Vagina (tissue), 2 donors: ENCODE measurements at regions not wholly inside any gene's neighbourhood (a gene's known extent, or its start where the extent isn't known, plus 50 kb on each side); places are given as distances from the start of the nearest gene placed in this dataset.
"Not testable (repeated sequence)": the region's sequence is repeated elsewhere in the genome, so short reads cannot be mapped to it uniquely, and the experiment has no call there.

Experiments used
- DNase-seq, 2 donors: peaks; one replicate each; pipeline ENCODE4 v3.0.0-alpha.2; 2017; ENCODE audit errors: extremely low spot score in 2 of 2
- H3K27ac ChIP-seq: fragments of 200-600 bp; sonication (generic); one replicate; pipeline ENCODE4 v1.5.1; 2019
- H3K27me3 ChIP-seq: fragments of 200-600 bp; sonication (generic); one replicate; pipeline ENCODE4 v1.5.1; 2019
- H3K36me3 ChIP-seq, 2 donors: fragments of 200-600 bp; sonication (generic); one replicate each; pipeline ENCODE4 v1.5.1; 2017 to 2019
- H3K4me1 ChIP-seq: fragments of 200-600 bp; sonication (generic); one replicate; pipeline ENCODE4 v1.5.1; 2019
- H3K4me3 ChIP-seq, 2 donors: fragments of 200-600 bp; sonication (generic); 1 replicate in 1 of 2; 2 replicates in 1 of 2; pipeline ENCODE4 v1.5.1; 2016 to 2019
- H3K9me3 ChIP-seq: fragments of 200-600 bp; sonication (generic); one replicate; pipeline ENCODE4 v1.5.1; 2019
- POLR2A ChIP-seq, 2 donors: fragments of 450-650 bp; IDR thresholded peaks; one replicate each; pipeline ENCODE4 v1.6.1; 2017; ENCODE audit warnings: antibody characterized with exemption in 2 of 2, mild to moderate bottlenecking in 2 of 2, moderate library complexity in 2 of 2
- POLR2AphosphoS5 ChIP-seq, 2 donors: sonication (generic); formaldehyde crosslinking; IDR thresholded peaks; one replicate each; pipeline ENCODE4 v1.9.0; 2017; ENCODE audit warnings: antibody characterized with exemption in 2 of 2, mild to moderate bottlenecking in 2 of 2, low read depth in 1 of 2; ENCODE audit not compliant: insufficient read depth in 1 of 2
- intact Hi-C: fragments of 100-400 bp; cut with DNase I; formaldehyde crosslinking; loops from one replicate; pipeline ENCODE4 v1.15.1; 2023
- TF ChIP-seq, protein P1 (sequence below), 3 experiments: fragments of 450-650 bp in 2 of 3; fragments of 200-600 bp in 1 of 3; sonication (generic) in 1 of 3; IDR thresholded peaks; one replicate each; pipeline ENCODE4 v1.5.1; 2017 to 2019; ENCODE audit warnings: antibody characterized with exemption in 3 of 3, mild to moderate bottlenecking in 2 of 3, moderate library complexity in 2 of 3

- H3K4me1 ChIP-seq: no peaks in the 10 kb centered on the region
- no peak for DNase-seq
- no peak for TF ChIP-seq POLR2A (IDR thresholded peaks at IDR 0.05)
- TF ChIP-seq, protein P1, sequence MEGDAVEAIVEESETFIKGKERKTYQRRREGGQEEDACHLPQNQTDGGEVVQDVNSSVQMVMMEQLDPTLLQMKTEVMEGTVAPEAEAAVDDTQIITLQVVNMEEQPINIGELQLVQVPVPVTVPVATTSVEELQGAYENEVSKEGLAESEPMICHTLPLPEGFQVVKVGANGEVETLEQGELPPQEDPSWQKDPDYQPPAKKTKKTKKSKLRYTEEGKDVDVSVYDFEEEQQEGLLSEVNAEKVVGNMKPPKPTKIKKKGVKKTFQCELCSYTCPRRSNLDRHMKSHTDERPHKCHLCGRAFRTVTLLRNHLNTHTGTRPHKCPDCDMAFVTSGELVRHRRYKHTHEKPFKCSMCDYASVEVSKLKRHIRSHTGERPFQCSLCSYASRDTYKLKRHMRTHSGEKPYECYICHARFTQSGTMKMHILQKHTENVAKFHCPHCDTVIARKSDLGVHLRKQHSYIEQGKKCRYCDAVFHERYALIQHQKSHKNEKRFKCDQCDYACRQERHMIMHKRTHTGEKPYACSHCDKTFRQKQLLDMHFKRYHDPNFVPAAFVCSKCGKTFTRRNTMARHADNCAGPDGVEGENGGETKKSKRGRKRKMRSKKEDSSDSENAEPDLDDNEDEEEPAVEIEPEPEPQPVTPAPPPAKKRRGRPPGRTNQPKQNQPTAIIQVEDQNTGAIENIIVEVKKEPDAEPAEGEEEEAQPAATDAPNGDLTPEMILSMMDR (IDR thresholded peaks at IDR 0.05): no peak
- no peak for TF ChIP-seq POLR2AphosphoS5 (IDR thresholded peaks at IDR 0.05; ENCODE audit: insufficient read depth in 1 of 2, low read depth in 1 of 2)
- H3K4me3 ChIP-seq: no peak overlapping the region
- no peak overlapping the region for H3K27ac ChIP-seq
- no peaks in the 10 kb centered on the region for H3K36me3 ChIP-seq
- no peaks in the 10 kb centered on the region for H3K9me3 ChIP-seq
- intact Hi-C loops: no loop called here
- H3K27me3 ChIP-seq: no peaks in the 10 kb centered on the region
These were observed 90.2 kb upstream of the FAM20C start for GRCh38 chr7:102047-102711.

- Histone ChIP-seq H3K4me3 (no peak overlapping the region), H3K27me3 (no peaks in the 10 kb centered on the region), H3K36me3 (no peaks in the 10 kb centered on the region), H3K9me3 (no peaks in the 10 kb centered on the region), H3K4me1 (no peaks in the 10 kb centered on the region), H3K27ac (no peak overlapping the region)
- no peak for DNase-seq
- intact Hi-C loops: no loop called here
- TF ChIP-seq POLR2A (IDR thresholded peaks at IDR 0.05) (no peak), POLR2AphosphoS5 (IDR thresholded peaks at IDR 0.05; ENCODE audit: insufficient read depth in 1 of 2, low read depth in 1 of 2) (no peak)
- TF ChIP-seq, protein P1 (IDR thresholded peaks at IDR 0.05): no peak
These were observed 89.7 kb upstream of the FAM20C start for GRCh38 chr7:102721-103120.

DNA sequence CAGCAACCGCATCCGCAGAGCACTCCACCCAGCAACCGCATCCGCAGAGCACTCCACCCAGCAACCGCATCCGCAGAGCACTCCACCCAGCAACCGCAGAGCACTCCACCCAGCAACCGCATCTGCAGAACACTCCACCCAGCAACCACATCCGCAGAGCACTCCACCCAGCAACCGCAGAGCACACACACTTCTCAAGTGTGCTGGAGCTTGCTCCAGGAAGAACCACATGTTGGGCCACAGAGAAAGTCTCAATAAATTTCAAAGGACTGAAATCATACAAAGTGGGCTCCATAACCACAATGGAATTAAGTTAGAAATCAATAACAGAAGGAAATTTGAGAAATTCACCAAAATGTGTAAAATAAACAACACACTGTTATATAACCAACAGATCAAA lies 88.4 kb upstream of the FAM20C start:
- intact Hi-C loops, DNase-seq: not testable (repeated sequence)

DNA sequence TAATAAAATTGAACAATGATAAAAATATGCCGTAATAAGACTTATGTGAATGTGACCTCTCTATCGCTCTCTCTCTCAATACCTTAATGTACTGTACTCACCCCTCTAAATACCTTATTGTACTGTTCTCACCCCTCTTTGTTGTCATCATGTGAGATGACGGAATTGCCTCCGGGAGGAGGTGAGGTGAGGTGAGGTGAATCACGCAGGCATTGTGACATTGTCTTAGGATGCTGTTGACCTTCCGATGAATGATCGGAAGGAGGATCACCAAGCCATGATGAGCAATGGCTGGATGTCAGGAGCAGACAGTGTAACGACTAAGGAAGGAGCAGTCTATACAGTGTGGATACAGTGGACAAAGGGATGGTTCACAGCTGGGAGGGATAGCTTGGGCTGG lies 87.4 kb upstream of the FAM20C start:
- Histone ChIP-seq H3K27ac (no peak overlapping the region), H3K4me3 (no peak overlapping the region), H3K4me1 (no peaks in the 10 kb centered on the region), H3K9me3 (no peaks in the 10 kb centered on the region), H3K27me3 (no peaks in the 10 kb centered on the region), H3K36me3 (no peaks in the 10 kb centered on the region)
- intact Hi-C loops: no loop called here
- no peak for TF ChIP-seq POLR2A (IDR thresholded peaks at IDR 0.05)
- TF ChIP-seq, protein P1 (IDR thresholded peaks at IDR 0.05): no peak
- no peak for TF ChIP-seq POLR2AphosphoS5 (IDR thresholded peaks at IDR 0.05; ENCODE audit: insufficient read depth in 1 of 2, low read depth in 1 of 2)
- DNase-seq: no peak

More for the DNA sequence above, 88.4 kb upstream of the FAM20C start:
- H3K4me1 ChIP-seq, H3K9me3 ChIP-seq, H3K36me3 ChIP-seq, H3K4me3 ChIP-seq, H3K27me3 ChIP-seq, H3K27ac ChIP-seq: not testable (repeated sequence)

GRCh38 chr7:106356-106755 lies 86.0 kb upstream of the FAM20C start:
- intact Hi-C loops: no loop called here
- no peaks in the 10 kb centered on the region for H3K36me3 ChIP-seq
- no peaks in the 10 kb centered on the region for H3K9me3 ChIP-seq
- no peaks in the 10 kb centered on the region for H3K4me1 ChIP-seq
- no peaks in the 10 kb centered on the region for H3K27me3 ChIP-seq
- DNase-seq: no peak
- TF ChIP-seq POLR2A (IDR thresholded peaks at IDR 0.05) (no peak), POLR2AphosphoS5 (IDR thresholded peaks at IDR 0.05; ENCODE audit: insufficient read depth in 1 of 2, low read depth in 1 of 2) (no peak)
- TF ChIP-seq, protein P1 (IDR thresholded peaks at IDR 0.05): no peak
- H3K4me3 ChIP-seq: no peak overlapping the region
- no peak overlapping the region for H3K27ac ChIP-seq
